Keratinocyte (primary cell): ENCODE measurements at regions not wholly inside any gene's neighbourhood (a gene's known extent, or its start where the extent isn't known, plus 50 kb on each side); places are given as distances from the start of the nearest gene placed in this dataset.

Experiments used
- EZH2 ChIP-seq: IDR thresholded peaks from one replicate; pipeline ENCODE4 v1.6.1; 2012; ENCODE audit warnings: inconsistent platforms, mild to moderate bottlenecking, low read length, moderate library complexity
- TF ChIP-seq, protein P1 (sequence below), 3 experiments: IDR thresholded peaks in 1 of 3; conservative IDR thresholded peaks in 1 of 3; optimal IDR thresholded peaks in 1 of 3; 2 replicates in 2 of 3; 3 replicates in 1 of 3; pipeline versions ENCODE3 to v1.5.1; 2011; ENCODE audit warnings: low read length in 3 of 3, mild to moderate bottlenecking in 3 of 3, moderate library complexity in 2 of 3, control low read depth in 1 of 3, inconsistent platforms in 1 of 3; ENCODE audit not compliant: insufficient read depth in 2 of 3; ENCODE audit errors: extremely low read depth in 1 of 3

- no peak for TF ChIP-seq EZH2
- TF ChIP-seq, protein P1, sequence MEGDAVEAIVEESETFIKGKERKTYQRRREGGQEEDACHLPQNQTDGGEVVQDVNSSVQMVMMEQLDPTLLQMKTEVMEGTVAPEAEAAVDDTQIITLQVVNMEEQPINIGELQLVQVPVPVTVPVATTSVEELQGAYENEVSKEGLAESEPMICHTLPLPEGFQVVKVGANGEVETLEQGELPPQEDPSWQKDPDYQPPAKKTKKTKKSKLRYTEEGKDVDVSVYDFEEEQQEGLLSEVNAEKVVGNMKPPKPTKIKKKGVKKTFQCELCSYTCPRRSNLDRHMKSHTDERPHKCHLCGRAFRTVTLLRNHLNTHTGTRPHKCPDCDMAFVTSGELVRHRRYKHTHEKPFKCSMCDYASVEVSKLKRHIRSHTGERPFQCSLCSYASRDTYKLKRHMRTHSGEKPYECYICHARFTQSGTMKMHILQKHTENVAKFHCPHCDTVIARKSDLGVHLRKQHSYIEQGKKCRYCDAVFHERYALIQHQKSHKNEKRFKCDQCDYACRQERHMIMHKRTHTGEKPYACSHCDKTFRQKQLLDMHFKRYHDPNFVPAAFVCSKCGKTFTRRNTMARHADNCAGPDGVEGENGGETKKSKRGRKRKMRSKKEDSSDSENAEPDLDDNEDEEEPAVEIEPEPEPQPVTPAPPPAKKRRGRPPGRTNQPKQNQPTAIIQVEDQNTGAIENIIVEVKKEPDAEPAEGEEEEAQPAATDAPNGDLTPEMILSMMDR (optimal IDR thresholded peaks at IDR 0.05 in 1 of 3, IDR thresholded peaks at IDR 0.05 in 1 of 3, conservative IDR thresholded peaks at IDR 0.05 in 1 of 3; ENCODE audit: extremely low read depth in 1 of 3, insufficient read depth in 2 of 3, low read length in 3 of 3), result no peak
These were observed 144.7 kb upstream of the HHIP start for GRCh38 chr4:144501231-144501780.
